AG09319 (cell line): ENCODE measurements at regions not wholly inside any gene's neighbourhood (a gene's known extent, or its start where the extent isn't known, plus 50 kb on each side); places are given as distances from the start of the nearest gene placed in this dataset.

ENCODE experiments used
- DNase-seq: peaks from one replicate; pipeline ENCODE4 v3.0.0-alpha.2; 2010; ENCODE audit warnings: low read depth; ENCODE audit errors: extremely low read depth
- TF ChIP-seq, protein P1 (sequence below): IDR thresholded peaks from 2 replicates; pipeline ENCODE4 v1.5.1; 2011; ENCODE audit warnings: low read depth, mild to moderate bottlenecking, inconsistent platforms, low read length, moderate library complexity

GRCh38 chr17:13785981-13786598 lies 184.4 kb upstream of the HS3ST3A1 start:
- TF ChIP-seq, protein P1, sequence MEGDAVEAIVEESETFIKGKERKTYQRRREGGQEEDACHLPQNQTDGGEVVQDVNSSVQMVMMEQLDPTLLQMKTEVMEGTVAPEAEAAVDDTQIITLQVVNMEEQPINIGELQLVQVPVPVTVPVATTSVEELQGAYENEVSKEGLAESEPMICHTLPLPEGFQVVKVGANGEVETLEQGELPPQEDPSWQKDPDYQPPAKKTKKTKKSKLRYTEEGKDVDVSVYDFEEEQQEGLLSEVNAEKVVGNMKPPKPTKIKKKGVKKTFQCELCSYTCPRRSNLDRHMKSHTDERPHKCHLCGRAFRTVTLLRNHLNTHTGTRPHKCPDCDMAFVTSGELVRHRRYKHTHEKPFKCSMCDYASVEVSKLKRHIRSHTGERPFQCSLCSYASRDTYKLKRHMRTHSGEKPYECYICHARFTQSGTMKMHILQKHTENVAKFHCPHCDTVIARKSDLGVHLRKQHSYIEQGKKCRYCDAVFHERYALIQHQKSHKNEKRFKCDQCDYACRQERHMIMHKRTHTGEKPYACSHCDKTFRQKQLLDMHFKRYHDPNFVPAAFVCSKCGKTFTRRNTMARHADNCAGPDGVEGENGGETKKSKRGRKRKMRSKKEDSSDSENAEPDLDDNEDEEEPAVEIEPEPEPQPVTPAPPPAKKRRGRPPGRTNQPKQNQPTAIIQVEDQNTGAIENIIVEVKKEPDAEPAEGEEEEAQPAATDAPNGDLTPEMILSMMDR = no peak
- DNase-seq = peak; percentile 18

DNA sequence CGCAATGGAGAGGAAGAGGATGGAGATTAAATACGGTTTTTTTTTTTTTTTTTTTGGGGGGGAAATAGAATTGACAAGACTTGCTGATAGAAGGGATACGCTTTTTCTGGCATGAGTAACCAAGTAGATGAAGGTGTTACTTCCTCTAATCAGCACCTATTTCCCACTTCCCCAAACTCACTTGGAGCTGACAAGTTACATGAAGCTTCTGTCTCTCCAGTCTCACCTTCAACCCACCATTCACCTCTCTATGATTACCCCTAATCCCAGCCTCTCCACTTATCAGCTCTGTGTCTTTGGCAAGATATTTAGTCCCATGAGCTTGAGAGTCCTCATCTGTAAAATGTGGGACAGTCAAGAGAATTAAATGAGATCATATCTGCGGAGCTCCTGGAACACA lies 185.9 kb upstream of the HS3ST3A1 start:
- TF ChIP-seq, protein P1 = no peak
- no peak for DNase-seq

- TF ChIP-seq, protein P1 = no peak
Observed at GRCh38 chr17:13788385-13788784, 186.7 kb upstream of the HS3ST3A1 start.

DNA sequence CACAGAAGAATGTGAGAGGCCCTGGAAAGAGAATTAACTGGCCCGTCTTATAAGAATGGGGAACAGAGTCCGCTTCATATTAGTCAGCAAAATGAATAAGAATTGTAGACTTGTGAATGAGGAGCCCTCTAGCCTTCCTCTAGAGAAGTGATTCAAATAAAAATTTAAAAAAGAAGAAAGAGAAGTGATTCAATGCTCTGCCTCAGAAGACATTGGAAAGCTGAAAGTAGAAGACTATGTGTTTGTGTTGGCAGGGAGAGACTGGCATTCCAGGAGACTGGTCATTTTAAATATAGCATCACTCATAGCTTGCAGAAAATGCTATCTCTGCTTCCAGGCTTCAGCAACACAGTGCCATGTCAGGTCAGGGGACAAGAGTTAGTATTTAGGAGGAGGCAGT lies 190.6 kb upstream of the HS3ST3A1 start:
- TF ChIP-seq, protein P1 = no peak
- no peak for DNase-seq

More at GRCh38 chr17:13788385-13788784, 186.7 kb upstream of the HS3ST3A1 start:
- DNase-seq = no peak

- TF ChIP-seq, protein P1 = no peak
- no peak for DNase-seq
Observed at GRCh38 chr17:13793951-13794350, 192.2 kb upstream of the HS3ST3A1 start.

- DNase-seq = no peak
- TF ChIP-seq, protein P1 = no peak
Observed at GRCh38 chr17:13797863-13798262, 196.1 kb upstream of the HS3ST3A1 start.

GRCh38 chr17:13806092-13806491 lies 204.4 kb upstream of the HS3ST3A1 start:
- no peak for DNase-seq
- TF ChIP-seq, protein P1 = no peak
